ENCODE measurements at regions not wholly inside any gene's neighbourhood (a gene's known extent, or its start where the extent isn't known, plus 50 kb on each side); places are given as distances from the start of the nearest gene placed in this dataset.

- DNase-seq (ENCODE audit: low spot score): no peak
- Histone ChIP-seq H3K36me3 (replicated peaks; ENCODE audit: insufficient read depth, low read depth) (no peaks in the 10 kb centered on the region), H3K4me1 (ENCODE audit: insufficient read depth) (no peaks in the 10 kb centered on the region), H3K4me3 (no peak overlapping the region), H3K9me3 (ENCODE audit: low read depth) (no peaks in the 10 kb centered on the region), H3K27ac (no peak overlapping the region), H3K27me3 (peaks cover 8% of the 10 kb centered on the region), H3K9me2 (replicated peaks; ENCODE audit: insufficient read depth) (no peaks in the 10 kb centered on the region), H2AFZ (no peak overlapping the region), H4K20me1 (ENCODE audit: insufficient read depth, poor library complexity, severe bottlenecking) (no peaks in the 10 kb centered on the region), H3K4me2 (no peak overlapping the region), H3K79me2 (no peaks in the 10 kb centered on the region)
- WGBS (ENCODE audit: low lambda C conversion rate, missing lambda C conversion rate): 92% methylated on average over 2 of the region's 2 CpGs
- TF ChIP-seq EZH2 (IDR thresholded peaks at IDR 0.05; ENCODE audit: borderline replicate concordance) (no peak), EZH2phosphoT487 (IDR thresholded peaks at IDR 0.05; ENCODE audit: low read depth, severe bottlenecking, unreplicated experiment) (no peak), CTCF (IDR thresholded peaks at IDR 0.05; ENCODE audit: poor library complexity) (no peak)
Observed at GRCh38 chr16:66298571-66299120, 67.8 kb upstream of the CDH5 start.

- no peak for TF ChIP-seq CTCF (IDR thresholded peaks at IDR 0.05; ENCODE audit: poor library complexity)
- no peak for TF ChIP-seq EZH2phosphoT487 (IDR thresholded peaks at IDR 0.05; ENCODE audit: low read depth, severe bottlenecking, unreplicated experiment)
- no peak for TF ChIP-seq EZH2 (IDR thresholded peaks at IDR 0.05; ENCODE audit: borderline replicate concordance)
- Histone ChIP-seq H3K79me2 (no peaks in the 10 kb centered on the region), H3K9me3 (ENCODE audit: low read depth) (no peaks in the 10 kb centered on the region), H3K9me2 (replicated peaks; ENCODE audit: insufficient read depth) (no peaks in the 10 kb centered on the region), H3K27ac (no peak overlapping the region), H3K4me1 (ENCODE audit: insufficient read depth) (no peaks in the 10 kb centered on the region), H3K4me3 (no peak overlapping the region), H3K27me3 (peaks cover 12% of the 10 kb centered on the region), H3K36me3 (replicated peaks; ENCODE audit: insufficient read depth, low read depth) (no peaks in the 10 kb centered on the region), H4K20me1 (ENCODE audit: insufficient read depth, poor library complexity, severe bottlenecking) (no peaks in the 10 kb centered on the region), H2AFZ (no peak overlapping the region), H3K4me2 (no peak overlapping the region)
- no peak for DNase-seq (ENCODE audit: low spot score)
- WGBS (ENCODE audit: low lambda C conversion rate, missing lambda C conversion rate): 54% methylated on average over 2 of the region's 2 CpGs
Observed at GRCh38 chr16:66298006-66298405, 68.5 kb upstream of the CDH5 start.

- no peaks in the 10 kb centered on the region for H3K79me2 ChIP-seq
- no peak overlapping the region for H3K4me3 ChIP-seq
- H3K4me1 ChIP-seq (ENCODE audit: insufficient read depth): no peaks in the 10 kb centered on the region
- H3K27me3 ChIP-seq: peaks cover 12% of the 10 kb centered on the region
- TF ChIP-seq EZH2phosphoT487 (IDR thresholded peaks at IDR 0.05; ENCODE audit: low read depth, severe bottlenecking, unreplicated experiment) (no peak), EZH2 (IDR thresholded peaks at IDR 0.05; ENCODE audit: borderline replicate concordance) (no peak)
- no peak overlapping the region for H3K27ac ChIP-seq
- no peaks in the 10 kb centered on the region for H3K9me2 ChIP-seq (replicated peaks; ENCODE audit: insufficient read depth)
- H2AFZ ChIP-seq: no peak overlapping the region
- no peaks in the 10 kb centered on the region for H3K9me3 ChIP-seq (ENCODE audit: low read depth)
- no peak for DNase-seq (ENCODE audit: low spot score)
- H4K20me1 ChIP-seq (ENCODE audit: insufficient read depth, poor library complexity, severe bottlenecking): no peaks in the 10 kb centered on the region
- 90% methylated on average over 5 of the region's 5 CpGs for WGBS (ENCODE audit: low lambda C conversion rate, missing lambda C conversion rate)
- H3K4me2 ChIP-seq: no peak overlapping the region
- no peaks in the 10 kb centered on the region for H3K36me3 ChIP-seq (replicated peaks; ENCODE audit: insufficient read depth, low read depth)
Observed at GRCh38 chr16:66296591-66296990, 69.9 kb upstream of the CDH5 start.

GRCh38 chr16:66295761-66296546 lies 70.5 kb upstream of the CDH5 start:
- DNase-seq (ENCODE audit: low spot score): no peak
- no peaks in the 10 kb centered on the region for H3K36me3 ChIP-seq (replicated peaks; ENCODE audit: insufficient read depth, low read depth)
- no peaks in the 10 kb centered on the region for H3K4me1 ChIP-seq (ENCODE audit: insufficient read depth)
- TF ChIP-seq EZH2phosphoT487 (IDR thresholded peaks at IDR 0.05; ENCODE audit: low read depth, severe bottlenecking, unreplicated experiment) (no peak), CTCF (IDR thresholded peaks at IDR 0.05; ENCODE audit: poor library complexity) (no peak), EZH2 (IDR thresholded peaks at IDR 0.05; ENCODE audit: borderline replicate concordance) (no peak)
- WGBS (ENCODE audit: low lambda C conversion rate, missing lambda C conversion rate): 85% methylated on average over 4 of the region's 4 CpGs
- no peak overlapping the region for H3K4me3 ChIP-seq
- H3K79me2 ChIP-seq: no peaks in the 10 kb centered on the region
- H3K9me2 ChIP-seq (replicated peaks; ENCODE audit: insufficient read depth): no peaks in the 10 kb centered on the region
- H3K27me3 ChIP-seq: peaks cover 12% of the 10 kb centered on the region
- H3K4me2 ChIP-seq: no peak overlapping the region
- H2AFZ ChIP-seq: no peak overlapping the region
- H4K20me1 ChIP-seq (ENCODE audit: insufficient read depth, poor library complexity, severe bottlenecking): no peaks in the 10 kb centered on the region
- no peaks in the 10 kb centered on the region for H3K9me3 ChIP-seq (ENCODE audit: low read depth)
- H3K27ac ChIP-seq: no peak overlapping the region
